Glutamatergic neuron (in vitro differentiated cells): ENCODE measurements at regions not wholly inside any gene's neighbourhood (a gene's known extent, or its start where the extent isn't known, plus 50 kb on each side); places are given as distances from the start of the nearest gene placed in this dataset.

Source experiments
- DNase-seq: peaks from one replicate; pipeline ENCODE4 v3.0.0; 2022
- H3K27ac Mint-ChIP-seq: one replicate; pipeline ENCODE4 v1.8.0; 2020; ENCODE audit warnings: mild to moderate bottlenecking, mixed read lengths, inconsistent platforms; ENCODE audit not compliant: unreplicated experiment
- H3K27me3 Mint-ChIP-seq: one replicate; pipeline ENCODE4 v1.8.0; 2020; ENCODE audit warnings: mild to moderate bottlenecking, moderate library complexity, mixed read lengths, inconsistent platforms; ENCODE audit not compliant: unreplicated experiment
- H3K36me3 Mint-ChIP-seq: one replicate; pipeline ENCODE4 v1.8.0; 2020; ENCODE audit warnings: mild to moderate bottlenecking, mixed read lengths, inconsistent platforms; ENCODE audit not compliant: unreplicated experiment
- H3K4me1 Mint-ChIP-seq: one replicate; pipeline ENCODE4 v1.8.0; 2020; ENCODE audit warnings: mild to moderate bottlenecking, low read depth, mixed read lengths, inconsistent platforms; ENCODE audit not compliant: unreplicated experiment
- H3K4me3 Mint-ChIP-seq: one replicate; pipeline ENCODE4 v1.8.0; 2020; ENCODE audit warnings: mild to moderate bottlenecking, mixed read lengths, inconsistent platforms; ENCODE audit not compliant: unreplicated experiment
- H3K9me3 Mint-ChIP-seq: one replicate; pipeline ENCODE4 v1.8.0; 2020; ENCODE audit warnings: mild to moderate bottlenecking, moderate library complexity, mixed read lengths, inconsistent platforms; ENCODE audit not compliant: unreplicated experiment
- TF ChIP-seq, protein P1 (sequence below): fragments of 200-600 bp; sonication (generic); IDR thresholded peaks from one replicate; pipeline ENCODE4 v1.5.0; 2021; ENCODE audit not compliant: partially characterized antibody, unreplicated experiment

DNA sequence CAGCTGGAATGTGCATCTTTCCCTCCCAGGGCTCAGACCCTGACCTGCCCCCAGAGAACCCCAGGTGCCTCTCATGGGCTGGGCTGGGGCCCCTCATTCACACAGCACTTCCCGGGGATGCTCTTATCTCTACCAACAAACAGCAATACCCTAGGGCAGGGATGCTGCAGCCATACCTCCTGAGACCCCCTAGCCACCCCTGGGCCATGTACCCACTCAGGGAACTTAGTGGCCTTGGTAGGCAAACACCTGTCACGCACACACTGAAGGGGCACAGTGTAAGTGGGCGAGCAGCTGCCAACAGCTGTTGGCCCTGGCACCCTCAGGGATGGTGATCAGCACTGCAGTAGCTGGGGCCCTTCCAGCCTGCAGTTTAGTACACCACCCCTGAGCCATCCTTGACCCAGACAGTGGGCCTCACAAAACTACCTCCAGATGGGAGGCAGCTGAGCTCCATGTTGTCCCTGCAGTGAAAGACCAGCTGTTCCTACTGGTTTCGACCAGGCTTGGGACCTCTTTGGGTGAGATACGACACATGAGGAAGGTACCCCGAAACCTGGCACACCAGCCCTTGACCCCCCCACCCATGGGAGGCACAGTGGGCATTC, 1723.6 kb downstream of the TP53TG3F start:
- Mint-ChIP-seq H3K9me3 (peaks cover 26% of the 10 kb centered on the region), H3K4me3 (no peak overlapping the region), H3K4me1 (no peaks in the 10 kb centered on the region), H3K27ac (no peak overlapping the region), H3K27me3 (peaks cover 11% of the 10 kb centered on the region), H3K36me3 (peaks cover 11% of the 10 kb centered on the region)
- no peak for DNase-seq
- TF ChIP-seq, protein P1, sequence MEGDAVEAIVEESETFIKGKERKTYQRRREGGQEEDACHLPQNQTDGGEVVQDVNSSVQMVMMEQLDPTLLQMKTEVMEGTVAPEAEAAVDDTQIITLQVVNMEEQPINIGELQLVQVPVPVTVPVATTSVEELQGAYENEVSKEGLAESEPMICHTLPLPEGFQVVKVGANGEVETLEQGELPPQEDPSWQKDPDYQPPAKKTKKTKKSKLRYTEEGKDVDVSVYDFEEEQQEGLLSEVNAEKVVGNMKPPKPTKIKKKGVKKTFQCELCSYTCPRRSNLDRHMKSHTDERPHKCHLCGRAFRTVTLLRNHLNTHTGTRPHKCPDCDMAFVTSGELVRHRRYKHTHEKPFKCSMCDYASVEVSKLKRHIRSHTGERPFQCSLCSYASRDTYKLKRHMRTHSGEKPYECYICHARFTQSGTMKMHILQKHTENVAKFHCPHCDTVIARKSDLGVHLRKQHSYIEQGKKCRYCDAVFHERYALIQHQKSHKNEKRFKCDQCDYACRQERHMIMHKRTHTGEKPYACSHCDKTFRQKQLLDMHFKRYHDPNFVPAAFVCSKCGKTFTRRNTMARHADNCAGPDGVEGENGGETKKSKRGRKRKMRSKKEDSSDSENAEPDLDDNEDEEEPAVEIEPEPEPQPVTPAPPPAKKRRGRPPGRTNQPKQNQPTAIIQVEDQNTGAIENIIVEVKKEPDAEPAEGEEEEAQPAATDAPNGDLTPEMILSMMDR: no peak

DNA sequence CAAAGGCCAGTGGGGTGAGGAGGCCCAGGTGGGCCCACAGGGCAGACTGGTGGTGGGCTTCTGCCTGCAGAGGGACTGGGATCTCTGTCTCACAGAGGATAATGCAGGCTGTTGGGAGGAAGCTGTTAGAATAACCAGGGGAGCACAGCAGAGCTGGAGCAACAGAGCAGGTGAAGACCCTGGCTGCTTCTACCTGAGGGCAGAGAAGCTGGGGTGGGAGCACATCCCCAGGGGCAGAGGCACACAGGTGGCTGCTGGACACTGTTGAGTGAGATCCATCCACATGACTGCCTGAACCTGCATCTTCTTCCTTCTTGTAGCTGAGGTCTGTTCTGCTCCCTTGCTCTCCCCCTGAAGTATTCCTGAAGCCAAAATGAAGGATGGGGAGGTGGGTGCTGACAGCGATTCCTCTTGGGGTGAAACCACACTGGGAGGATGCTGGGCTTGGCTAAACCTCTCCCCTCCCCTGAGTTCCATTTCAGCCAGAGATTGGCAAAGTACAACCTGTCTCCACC, 1725.0 kb downstream of the TP53TG3F start:
- H3K9me3 Mint-ChIP-seq: peaks cover 28% of the 10 kb centered on the region
- H3K27me3 Mint-ChIP-seq: peaks cover 11% of the 10 kb centered on the region
- TF ChIP-seq, protein P1: no peak
- no peak overlapping the region for H3K4me3 Mint-ChIP-seq
- no peak for DNase-seq
- H3K4me1 Mint-ChIP-seq: no peaks in the 10 kb centered on the region
- no peak overlapping the region for H3K27ac Mint-ChIP-seq
- H3K36me3 Mint-ChIP-seq: peaks cover 11% of the 10 kb centered on the region

DNA sequence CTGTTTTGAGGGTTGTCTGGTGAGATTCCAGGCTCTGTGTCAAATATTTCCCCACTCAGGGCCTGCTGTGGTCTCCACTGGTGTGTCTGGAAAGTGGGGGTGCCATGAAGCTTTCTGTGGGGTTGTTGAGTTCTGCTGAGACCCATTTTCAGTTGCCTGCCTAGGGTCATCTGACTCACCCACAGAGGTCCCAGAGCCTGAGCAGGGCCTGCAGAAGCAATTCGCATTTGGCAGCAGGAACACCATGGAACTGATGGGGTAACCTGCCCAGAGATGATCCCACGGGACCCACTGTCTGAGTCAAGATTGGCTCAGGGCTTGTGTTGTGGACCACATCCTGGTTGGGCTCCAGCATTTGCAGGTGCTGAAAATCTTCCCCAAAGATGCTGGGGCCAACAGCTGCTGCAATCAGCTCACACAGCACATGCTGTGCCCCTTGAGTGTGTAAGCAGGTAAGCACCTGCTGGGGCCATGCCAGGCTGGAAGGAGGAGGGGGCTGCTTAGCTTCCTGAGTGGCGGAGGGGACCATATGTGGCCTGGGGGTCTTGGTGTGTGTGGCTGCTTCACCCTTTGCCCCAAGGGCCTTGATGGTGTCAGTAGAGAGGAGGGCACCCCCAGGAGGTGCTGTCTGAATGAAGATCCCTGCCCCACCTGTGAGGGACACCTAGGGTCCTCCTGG, 1726.1 kb downstream of the TP53TG3F start:
- Mint-ChIP-seq H3K27ac (no peak overlapping the region), H3K27me3 (peaks cover 11% of the 10 kb centered on the region), H3K4me3 (no peak overlapping the region), H3K4me1 (no peaks in the 10 kb centered on the region), H3K9me3 (peaks cover 27% of the 10 kb centered on the region), H3K36me3 (peaks cover 11% of the 10 kb centered on the region)
- no peak for DNase-seq
- TF ChIP-seq, protein P1: no peak

DNA sequence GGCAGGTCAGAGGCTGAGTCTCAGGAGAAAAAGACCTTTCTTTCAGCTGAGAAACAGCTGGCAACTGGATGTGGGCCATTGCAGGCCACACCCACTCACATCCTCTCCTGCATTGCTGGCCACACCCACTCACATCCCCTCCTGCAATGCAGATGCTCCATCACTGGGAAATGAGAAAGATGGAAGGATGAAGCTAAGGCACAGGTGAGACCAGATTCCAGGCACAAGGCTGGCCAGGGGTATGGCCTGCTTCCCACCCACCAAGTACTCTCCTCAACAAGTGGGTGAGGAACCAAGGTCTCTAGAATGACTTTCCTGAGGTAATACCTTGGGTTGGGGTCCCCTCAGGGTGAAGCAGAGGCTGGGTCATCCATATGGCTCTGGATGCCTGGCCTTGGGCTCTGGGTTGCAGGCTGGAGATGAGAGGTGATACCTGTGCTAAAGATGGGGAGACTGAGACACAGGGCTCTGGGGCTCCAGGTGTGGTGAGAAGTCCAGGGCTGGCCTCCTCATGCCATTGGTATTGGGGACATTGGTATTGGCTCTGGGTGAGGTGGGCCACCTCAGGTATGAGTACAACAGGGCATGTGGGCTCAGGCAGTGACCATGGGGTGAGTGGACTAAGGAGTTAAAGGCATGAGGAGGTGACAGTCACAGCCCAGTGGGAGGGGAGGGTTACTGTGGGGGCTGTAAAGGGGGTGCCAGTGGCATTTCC, 1726.8 kb downstream of the TP53TG3F start:
- no peak for DNase-seq
- Mint-ChIP-seq H3K9me3 (peaks cover 27% of the 10 kb centered on the region), H3K4me1 (no peaks in the 10 kb centered on the region), H3K27ac (no peak overlapping the region), H3K36me3 (peaks cover 11% of the 10 kb centered on the region), H3K4me3 (no peak overlapping the region), H3K27me3 (peaks cover 11% of the 10 kb centered on the region)
- TF ChIP-seq, protein P1: no peak
